ENCODE measurements at regions not wholly inside any gene's neighbourhood (a gene's known extent, or its start where the extent isn't known, plus 50 kb on each side); places are given as distances from the start of the nearest gene placed in this dataset.

GRCh38 chr16:62907562-62907961 lies 871.3 kb upstream of the CDH8 start:
- TF ChIP-seq CTCF (IDR thresholded peaks at IDR 0.05; ENCODE audit: insufficient read depth, low read length): no peak
- no peak for TF ChIP-seq GABPA (IDR thresholded peaks at IDR 0.05; ENCODE audit: low read depth)
- TF ChIP-seq POLR2AphosphoS5 (IDR thresholded peaks at IDR 0.05; ENCODE audit: low read depth): no peak
- no peak for TF ChIP-seq SPI1 (IDR thresholded peaks at IDR 0.05; ENCODE audit: borderline replicate concordance, low read depth)

Data from HL-60 (cell line).